Ishikawa (cell line): ENCODE measurements at regions not wholly inside any gene's neighbourhood (a gene's known extent, or its start where the extent isn't known, plus 50 kb on each side); places are given as distances from the start of the nearest gene placed in this dataset.

ENCODE experiments used
- CEBPB ChIP-seq: IDR thresholded peaks from 2 replicates; pipeline ENCODE4 v1.6.1; 2012
- EGR1 ChIP-seq: IDR thresholded peaks from 2 replicates; pipeline ENCODE4 v1.6.1; 2012
- EP300 ChIP-seq: IDR thresholded peaks from 2 replicates; pipeline ENCODE4 v1.6.1; 2012; ENCODE audit warnings: borderline replicate concordance
- FOXM1 ChIP-seq: IDR thresholded peaks from 2 replicates; pipeline ENCODE4 v1.6.1; 2012; ENCODE audit warnings: low read depth, borderline replicate concordance
- RAD21 ChIP-seq: IDR thresholded peaks from 2 replicates; pipeline ENCODE4 v1.6.1; 2012; ENCODE audit warnings: low read depth
- TAF1 ChIP-seq: IDR thresholded peaks from 2 replicates; pipeline ENCODE4 v1.6.1; 2012; ENCODE audit warnings: low read depth, mild to moderate bottlenecking
- USF1 ChIP-seq: IDR thresholded peaks from 2 replicates; pipeline ENCODE4 v1.6.1; 2012
- YY1 ChIP-seq: IDR thresholded peaks from 2 replicates; pipeline ENCODE4 v1.6.1; 2012; ENCODE audit warnings: low read depth

- no peak for TF ChIP-seq EGR1
- no peak for TF ChIP-seq EP300
- no peak for TF ChIP-seq YY1
- TF ChIP-seq USF1 = no peak
- TF ChIP-seq CEBPB = no peak
- no peak for TF ChIP-seq FOXM1
- TF ChIP-seq RAD21 = no peak
- no peak for TF ChIP-seq TAF1
Observed at GRCh38 chr11:57900320-57900719, 123.4 kb upstream of the OR9Q1 start.
